ENCODE measurements at regions not wholly inside any gene's neighbourhood (a gene's known extent, or its start where the extent isn't known, plus 50 kb on each side); places are given as distances from the start of the nearest gene placed in this dataset.

DNA sequence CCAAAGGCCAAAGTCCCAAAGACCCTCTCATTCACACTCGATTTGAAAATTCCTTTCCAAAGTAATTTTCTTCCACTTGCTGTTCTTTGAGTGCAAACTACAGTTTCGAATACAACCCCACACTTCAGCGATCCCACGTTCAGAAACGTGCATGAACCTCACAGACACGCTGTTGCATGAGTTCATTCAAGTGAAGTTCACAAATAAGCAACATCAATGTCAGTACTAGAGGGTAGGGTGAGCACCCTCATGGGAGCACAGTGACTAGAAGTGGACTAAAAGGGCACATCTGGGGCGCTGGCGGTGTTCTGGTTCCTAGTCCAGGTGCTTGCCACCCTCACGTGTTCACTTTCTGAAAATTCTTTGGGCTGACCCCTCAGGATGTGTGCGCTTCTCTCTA is 59.0 kb downstream of the FAM50B start:
- TF ChIP-seq, protein P1, sequence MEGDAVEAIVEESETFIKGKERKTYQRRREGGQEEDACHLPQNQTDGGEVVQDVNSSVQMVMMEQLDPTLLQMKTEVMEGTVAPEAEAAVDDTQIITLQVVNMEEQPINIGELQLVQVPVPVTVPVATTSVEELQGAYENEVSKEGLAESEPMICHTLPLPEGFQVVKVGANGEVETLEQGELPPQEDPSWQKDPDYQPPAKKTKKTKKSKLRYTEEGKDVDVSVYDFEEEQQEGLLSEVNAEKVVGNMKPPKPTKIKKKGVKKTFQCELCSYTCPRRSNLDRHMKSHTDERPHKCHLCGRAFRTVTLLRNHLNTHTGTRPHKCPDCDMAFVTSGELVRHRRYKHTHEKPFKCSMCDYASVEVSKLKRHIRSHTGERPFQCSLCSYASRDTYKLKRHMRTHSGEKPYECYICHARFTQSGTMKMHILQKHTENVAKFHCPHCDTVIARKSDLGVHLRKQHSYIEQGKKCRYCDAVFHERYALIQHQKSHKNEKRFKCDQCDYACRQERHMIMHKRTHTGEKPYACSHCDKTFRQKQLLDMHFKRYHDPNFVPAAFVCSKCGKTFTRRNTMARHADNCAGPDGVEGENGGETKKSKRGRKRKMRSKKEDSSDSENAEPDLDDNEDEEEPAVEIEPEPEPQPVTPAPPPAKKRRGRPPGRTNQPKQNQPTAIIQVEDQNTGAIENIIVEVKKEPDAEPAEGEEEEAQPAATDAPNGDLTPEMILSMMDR (IDR thresholded peaks at IDR 0.05) = no peak
- no peak for TF ChIP-seq POLR2A (IDR thresholded peaks at IDR 0.05)

Data from adrenal gland (tissue), 5 donors.